Muscle of back (tissue), 3 donors: ENCODE measurements at regions not wholly inside any gene's neighbourhood (a gene's known extent, or its start where the extent isn't known, plus 50 kb on each side); places are given as distances from the start of the nearest gene placed in this dataset.

Source experiments
- DNase-seq, 3 donors: peaks; one replicate each; pipeline versions ENCODE4 v3.0.0 to v3.0.0-alpha.2; 2013

DNA sequence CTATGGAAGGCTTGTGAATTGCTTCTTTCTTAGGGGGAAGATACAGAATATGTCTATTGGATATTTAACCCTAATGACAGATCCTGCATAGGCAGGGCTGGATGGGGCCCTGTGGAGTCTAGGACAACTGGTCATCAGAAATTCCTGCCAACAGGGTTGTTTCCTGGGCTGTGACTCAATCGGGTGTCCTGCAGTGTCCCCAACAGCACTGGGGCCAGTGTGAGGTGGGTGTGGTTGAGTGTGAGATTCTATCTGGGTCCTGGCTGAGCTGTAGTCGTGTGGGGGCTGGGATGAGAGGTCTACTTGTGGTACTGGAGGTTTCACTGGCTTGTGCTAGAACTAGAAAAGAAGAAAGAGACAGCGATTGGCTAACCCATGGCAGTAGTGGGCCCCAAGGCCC is 87.3 kb upstream of the WDR1 start:
- DNase-seq: no peak

DNA sequence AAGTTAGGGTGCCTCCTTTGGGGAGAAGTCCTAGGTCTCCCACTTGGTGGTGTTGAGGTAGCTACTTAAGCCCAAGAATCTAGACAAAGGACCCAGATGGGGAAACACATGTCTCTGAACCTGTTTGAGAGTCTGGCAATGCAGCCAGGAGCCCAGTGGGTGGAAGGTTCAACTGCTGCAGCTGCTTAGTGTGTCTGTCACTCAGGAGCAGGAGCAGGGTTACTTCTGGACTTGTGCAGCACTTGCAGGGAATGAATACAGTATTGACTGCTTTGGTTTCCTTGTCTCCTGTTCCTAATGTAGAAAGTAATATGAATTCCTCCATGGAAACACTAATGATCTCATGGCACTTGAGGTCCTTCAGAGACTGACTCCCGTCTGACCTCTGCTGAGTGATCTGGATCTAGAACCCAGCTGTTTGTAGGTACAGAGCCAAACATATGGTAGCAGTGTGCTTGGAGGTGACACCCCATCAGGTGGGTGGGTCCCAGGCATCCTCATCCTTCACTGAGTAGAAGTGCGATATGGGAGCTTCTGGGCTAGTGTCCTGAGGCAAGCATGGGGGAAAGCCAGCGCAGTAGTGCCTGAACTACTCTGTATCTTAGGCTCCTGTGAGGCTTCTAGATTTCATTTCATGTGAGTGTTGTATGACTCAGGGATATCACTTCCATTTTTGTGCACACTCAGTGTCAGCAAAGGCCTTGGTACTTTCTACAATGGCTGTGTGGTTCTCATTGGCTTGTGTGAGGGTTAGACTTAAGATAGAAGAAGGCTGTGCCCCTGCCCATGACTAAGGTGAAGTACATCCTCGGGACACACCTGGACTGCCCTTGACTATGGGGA is 85.0 kb upstream of the WDR1 start:
- peak in 2 of 3 donors; percentile 16 to 17 for DNase-seq

DNA sequence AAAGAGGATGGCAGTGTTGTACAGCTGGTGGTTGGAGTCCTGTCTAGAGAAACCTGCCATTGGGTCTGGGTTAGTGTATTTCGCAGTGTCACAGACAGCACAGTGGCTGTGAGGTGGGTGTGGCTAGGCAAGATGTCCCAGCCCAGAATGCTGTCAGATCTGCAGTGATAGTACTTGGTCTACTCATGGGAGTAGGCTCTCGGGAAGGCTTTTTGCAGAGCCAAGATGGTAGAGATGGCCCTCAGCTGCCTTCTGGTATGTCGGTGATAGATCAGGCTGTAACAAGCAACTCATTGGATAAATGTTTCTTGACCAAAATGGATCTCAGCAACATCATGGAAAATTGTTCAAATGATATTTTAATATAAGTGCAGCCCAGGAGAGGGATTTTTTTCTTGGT is 84.3 kb upstream of the WDR1 start:
- peak in 1 of 3 donors; percentile 0 for DNase-seq

DNA sequence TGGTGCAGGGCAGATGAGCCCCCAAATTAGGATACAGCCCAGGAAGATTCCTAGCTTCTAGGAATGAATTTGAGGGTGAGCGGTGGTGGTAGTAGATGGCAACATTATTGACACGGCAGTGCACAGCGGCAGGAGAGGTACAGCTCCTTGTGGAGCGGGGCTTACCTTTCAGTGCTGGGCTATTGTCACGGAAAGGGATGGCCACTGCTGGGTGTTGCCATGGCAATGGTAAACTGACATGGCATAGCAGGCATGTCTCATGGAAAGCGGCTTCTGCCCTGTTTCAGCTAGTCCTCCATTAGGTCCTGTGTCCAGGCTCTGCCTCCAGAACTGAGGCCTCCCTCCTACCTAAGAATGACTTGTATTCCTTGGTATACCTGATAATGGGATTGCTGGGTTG is 81.8 kb upstream of the WDR1 start:
- DNase-seq: peak in 1 of 3 donors; percentile 0

DNA sequence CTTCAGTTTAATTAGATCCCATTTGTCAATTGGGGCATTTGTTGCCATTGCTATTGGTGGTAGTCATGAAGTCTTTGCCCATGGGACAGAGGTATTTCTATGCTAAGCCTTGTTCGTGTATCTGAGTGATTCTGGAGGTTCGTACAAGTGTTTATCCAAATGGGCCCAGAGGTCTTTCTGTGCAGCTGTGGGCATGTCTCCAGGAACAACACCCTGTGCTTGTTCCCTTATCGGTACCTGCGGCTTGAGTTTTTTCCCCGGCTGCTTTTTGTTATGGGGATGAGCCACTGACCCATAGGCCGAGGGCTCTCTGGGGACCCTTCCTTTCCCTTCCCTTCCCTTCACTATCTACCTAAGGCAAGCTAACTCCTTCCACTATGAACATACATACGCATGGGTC is 81.4 kb upstream of the WDR1 start:
- no peak for DNase-seq

DNA sequence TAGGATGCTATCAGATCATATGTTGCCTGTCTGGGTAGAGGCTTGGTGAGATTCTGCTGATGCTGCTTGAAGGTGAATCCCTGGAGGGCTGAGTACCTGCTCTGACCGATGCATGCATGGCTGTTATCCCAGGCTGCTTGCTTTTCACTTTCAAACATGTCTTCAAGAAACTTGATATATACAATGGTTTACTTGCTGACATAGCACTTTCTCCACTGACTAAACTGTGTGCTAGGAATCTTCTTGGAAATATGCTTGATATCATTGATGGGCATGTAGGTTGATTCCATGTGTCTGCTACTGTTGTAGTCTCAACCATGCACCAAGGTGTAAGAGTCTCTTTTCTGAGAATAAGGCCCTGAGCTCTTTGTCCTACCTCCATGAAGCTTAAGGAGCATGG is 79.6 kb upstream of the WDR1 start:
- peak in 1 of 3 donors; percentile 0 for DNase-seq

DNA sequence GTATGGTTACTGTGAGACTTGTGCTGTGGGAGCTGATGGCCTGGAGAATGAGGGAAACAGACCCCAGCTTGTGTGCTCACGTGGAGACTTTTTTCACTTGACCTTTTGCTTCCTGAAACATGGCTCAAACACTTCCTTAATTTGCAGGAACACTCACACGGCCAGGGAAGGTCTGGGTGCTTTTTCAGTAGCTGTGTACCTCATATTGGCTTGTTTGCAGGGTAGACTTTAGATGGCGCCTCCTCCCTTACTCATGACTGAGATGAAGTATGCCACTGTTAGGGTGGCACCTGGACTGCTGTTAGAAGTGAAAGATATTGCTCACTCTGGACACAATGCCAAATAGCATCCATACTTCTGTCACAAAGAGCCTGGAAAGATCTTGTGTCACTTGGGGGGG is 75.7 kb upstream of the WDR1 start:
- DNase-seq: no peak

DNA sequence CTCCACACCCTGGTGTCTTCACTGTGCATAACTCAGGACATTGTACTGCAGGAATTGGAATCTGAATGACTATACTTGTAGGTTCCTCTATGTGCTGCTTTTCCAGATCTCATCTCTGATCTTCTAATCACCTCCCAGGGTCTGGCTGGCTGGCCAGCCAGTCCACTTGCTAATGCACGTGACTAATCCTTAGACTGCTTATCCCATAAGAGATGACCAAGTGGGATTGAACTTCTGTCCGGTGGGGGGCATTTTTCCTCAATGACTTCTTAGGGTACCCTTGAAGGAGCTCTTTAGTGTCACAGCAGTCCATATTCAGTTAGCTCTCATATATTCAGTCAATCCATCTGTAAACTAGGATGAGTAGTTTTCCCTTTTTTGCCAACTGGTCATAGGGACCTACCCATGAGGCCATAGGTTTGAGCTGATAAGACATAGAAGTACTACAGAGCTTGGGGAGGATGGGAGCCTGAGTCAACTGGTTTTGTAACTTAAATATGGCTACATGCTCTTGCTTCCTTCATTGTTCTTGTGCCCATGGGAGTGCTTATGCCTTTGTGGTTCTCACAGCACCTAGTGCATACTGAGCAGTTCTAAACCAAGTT is 71.9 kb upstream of the WDR1 start:
- no peak for DNase-seq

DNA sequence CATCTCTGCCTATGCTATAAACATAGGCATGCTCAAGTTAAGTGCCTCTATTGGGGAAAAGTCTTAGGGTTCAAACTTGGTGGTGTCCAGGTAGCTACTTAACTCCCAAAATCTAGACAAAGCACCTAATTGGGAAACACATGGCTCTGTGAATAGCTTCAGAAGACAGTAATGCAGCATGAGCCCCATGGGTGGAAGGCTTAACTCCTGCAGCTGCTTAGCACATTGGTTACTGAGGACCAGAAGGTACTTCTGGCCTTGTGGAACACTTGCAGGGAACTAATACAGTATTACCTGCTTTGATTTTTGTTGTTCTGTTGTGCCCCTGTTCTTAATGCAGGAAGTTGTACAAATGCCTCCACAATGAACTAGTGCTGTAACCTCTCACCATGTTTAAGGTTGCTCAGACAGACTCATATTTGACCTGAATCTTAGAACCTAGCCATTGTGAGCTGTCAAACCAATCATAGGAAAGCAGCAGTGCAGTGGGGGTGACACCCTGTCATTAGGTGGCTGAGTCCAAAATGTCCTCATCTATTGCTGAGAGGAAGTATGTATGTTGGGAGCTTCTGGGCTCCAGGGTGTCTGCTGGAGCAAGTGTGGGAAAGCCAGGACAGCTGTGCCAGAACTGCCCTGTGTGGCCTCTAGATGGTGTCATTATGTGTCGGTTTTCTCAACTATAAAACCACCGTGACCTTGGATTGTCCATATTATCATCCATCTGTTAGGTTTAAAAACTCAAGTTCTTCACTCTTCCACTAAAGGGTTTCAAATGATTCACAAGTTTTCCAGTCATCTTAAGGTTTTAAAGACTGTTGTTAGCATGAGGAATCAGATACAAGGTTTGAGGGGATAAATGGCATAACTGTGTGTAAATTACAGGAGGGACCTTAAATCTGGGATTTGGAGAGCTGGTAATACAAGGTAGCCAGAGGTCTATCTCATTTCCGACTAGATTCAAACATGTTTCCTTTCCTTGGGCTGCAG is 69.9 kb upstream of the WDR1 start:
- DNase-seq: no peak

DNA sequence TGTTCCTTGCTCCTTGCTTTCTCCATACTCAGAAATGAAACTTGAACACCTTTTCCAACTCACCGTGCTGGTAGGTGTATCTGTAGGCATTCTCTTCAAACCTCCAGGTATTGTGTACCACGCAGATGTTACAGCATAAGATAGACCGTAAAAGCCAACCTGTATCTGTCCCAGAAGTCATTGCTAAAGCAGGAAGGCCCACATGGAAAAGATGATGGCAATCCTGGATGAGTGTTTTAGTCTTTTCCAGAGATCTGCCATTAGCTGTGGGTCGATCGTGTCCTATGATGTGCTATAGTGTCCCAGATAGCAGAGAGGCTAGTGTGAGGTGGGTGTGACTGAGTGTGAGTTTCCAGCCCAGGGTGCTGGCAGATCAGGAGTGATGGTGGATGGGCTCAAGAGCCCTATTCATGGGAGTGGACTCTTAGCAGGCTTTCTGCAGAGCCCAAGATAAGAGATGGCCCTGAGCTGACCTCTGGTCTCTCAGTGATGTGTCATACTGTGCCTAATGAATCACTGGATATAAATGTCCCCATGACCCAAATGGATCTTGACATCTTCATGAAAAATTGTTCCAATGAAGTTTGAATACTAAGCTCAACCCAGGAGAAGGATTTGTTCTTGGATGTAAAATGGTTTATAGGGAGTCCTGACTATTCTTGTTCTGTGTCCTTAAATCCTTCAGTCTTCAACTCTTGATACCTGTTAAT is 69.1 kb upstream of the WDR1 start:
- DNase-seq: no peak

DNA sequence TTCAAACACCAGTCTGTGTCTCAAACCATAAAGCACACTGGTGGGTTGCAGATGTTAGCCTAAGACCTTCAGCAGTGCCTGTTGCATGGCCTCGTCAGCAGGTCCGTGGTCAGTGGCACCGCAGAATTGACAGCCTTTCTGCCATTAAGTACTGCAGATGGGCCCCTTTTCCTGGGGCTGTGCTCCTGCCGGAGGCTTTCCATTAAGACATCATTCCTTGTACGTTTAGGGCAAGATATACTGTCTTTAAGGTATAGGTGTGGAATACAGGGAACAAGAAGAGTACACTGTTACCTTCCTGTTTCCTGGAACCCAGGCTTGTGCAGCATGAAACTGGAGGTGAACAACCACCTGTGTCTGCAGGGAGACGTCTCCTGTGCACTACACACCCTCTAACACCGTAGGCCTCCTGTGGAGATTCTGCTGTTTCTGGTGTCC is 67.9 kb upstream of the WDR1 start:
- no peak for DNase-seq

DNA sequence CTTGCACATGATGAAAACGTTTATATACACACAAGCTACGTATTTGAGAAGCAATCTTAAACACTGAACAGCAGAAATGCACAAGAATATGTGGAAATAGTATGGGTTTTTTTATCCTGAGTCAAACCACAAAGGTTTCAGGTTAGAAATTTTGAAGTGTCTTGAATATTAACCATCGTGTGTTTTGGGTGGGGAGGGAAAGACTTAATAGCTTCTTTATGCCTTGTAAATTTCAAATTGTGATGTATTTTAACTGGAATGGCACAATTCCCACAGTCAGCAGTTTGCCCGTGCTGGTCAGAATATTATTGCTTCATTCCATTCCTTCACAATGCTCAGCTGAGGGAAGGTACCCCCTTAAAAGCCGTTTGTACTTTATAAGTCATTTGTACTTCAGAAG is 67.4 kb upstream of the WDR1 start:
- no peak for DNase-seq

DNA sequence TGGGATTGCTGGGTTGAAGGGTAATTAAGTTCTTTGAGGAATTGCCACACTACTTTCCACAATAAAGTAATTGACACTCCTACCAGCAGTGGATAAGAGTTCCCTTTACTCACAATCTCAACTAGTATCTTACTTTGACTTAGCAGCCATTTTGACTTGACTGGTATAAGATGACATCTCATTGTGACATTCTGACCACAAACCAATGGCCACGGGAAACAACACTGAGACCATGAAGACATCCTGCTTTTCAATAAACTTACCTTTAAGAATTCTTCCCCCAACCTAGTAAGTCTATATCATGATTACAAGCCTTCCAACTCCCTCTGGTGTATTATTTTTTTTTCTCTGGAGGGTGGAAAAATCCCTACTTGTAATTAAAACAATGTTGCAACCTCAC is 66.9 kb upstream of the WDR1 start:
- no peak for DNase-seq

DNA sequence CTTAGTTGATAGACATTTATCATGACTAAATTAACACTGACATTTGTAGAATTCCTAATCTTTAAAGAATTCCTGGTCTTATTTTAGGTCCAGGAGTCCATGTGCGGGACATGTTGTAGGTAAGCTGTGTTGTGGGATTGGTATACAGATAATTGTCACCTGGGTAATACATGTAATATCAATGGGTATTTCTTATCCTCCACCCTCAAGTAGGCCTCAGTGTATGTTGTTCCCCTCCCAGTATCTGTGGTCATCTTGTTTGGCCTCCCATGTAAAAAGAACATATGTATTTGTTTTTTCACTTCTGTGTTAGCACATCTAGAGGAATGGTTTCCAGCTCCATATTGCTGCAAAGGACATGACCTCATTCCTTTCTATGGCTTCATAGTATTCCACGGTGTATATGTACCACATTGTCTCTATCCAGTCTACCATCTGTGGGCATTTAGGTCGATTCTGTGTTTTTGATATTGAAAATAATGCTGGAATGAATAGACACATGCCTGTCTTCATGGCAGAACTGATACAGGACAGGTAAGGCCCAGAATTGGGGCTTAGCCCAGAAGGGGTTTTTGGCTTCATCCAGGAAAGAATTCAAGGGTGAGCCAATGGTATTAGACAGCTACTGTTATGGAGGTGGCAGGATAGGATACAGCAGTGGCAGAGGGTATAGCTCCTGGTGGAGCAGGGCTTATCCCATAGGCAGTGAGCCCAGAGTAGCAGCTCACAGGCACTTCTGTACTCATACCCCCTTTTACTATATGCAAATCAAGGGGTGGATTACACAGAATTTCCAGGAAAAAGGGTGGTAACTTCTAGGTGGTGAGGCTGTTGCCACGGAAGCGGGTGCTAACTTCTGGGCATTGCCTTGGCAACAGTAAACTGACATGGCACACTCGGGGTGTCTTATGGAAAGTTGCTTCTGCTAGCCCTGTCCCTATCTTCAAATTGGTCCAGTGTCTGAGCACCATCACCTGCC is 66.1 kb upstream of the WDR1 start:
- DNase-seq: no peak

DNA sequence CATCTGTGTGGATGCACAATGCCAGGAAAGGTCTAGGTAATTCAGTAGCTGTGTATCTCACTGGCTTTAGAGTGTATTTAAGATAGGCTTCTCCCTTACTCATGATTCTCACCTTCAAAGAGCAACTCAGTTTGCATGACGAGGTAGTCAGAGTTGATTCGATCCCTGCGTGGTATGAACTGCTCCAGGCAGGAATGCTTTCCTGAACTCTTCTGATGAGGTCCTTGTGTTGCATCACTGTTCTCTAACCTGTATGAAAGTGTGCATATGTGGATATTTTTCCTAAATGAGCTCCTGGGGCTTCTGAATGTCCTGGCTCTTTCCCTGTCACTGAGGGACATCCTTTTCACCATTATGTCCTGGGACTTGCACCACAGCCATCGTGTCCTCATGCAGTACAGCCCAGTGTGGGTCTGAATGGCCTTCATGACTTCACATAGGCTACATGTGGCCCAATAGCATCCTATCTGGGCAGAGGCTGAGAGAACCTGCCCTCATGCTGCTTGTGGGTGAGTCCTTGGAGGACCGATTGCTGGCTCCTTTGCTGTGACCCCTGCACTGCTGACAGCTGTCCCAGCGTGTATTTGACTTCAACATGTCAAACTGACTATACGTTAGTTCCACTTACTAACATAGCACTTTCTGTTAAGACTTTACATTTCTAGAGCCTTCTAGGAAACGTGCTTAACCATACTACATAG is 65.3 kb upstream of the WDR1 start:
- DNase-seq: no peak

DNA sequence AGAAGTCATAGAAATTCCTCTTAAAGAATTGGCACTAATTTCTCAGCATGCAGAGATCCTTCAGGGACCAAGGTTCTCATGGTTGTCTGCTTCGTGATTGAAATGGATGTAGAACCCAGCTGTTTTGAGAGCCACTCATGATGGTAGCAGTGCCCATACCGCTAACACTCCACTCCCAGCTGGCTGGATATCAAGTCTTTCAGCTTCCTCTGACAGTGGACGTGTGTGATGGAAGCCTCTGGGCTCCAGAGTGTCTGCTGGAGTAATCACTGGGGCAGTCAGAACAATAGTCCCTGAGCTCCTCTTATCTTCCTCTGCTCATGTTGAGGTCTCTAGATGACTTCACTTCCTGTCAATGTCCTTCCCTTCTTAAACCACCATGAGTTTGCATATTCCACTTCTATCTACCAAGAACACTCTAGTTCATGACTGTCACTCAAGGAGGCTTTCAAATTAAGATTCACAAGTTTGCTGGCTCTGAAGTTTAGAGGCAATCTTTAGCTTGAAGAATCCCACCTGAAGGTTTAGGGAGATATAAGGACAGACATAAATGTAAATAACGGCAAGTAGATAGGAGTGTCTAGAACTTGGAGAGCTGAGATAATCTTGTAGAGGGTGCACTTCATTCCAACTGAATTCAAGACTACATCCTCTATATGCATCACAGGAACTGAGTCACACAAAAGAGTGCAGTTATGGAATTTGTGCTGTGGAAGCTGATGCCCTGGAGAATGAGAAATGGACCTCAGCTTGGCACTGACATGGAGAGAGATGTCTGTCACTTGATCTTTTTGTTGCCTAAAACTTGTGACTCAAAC is 64.5 kb upstream of the WDR1 start:
- DNase-seq: no peak

DNA sequence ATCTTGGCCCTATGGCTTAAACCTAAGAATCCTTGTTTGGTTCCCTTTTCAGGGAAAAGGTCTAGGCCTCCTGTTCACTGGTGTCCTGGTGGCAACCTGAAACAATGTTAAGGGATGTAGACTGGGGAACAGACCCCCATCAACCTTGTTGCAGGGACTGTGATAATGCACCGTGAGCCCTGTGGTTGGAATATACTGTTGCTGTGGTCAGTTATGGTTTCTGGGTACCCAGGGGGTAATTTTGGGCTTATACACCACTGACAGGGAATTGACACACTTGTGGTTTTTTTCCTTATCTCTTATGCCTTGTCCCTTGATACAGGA is 64.0 kb upstream of the WDR1 start:
- no peak for DNase-seq

DNA sequence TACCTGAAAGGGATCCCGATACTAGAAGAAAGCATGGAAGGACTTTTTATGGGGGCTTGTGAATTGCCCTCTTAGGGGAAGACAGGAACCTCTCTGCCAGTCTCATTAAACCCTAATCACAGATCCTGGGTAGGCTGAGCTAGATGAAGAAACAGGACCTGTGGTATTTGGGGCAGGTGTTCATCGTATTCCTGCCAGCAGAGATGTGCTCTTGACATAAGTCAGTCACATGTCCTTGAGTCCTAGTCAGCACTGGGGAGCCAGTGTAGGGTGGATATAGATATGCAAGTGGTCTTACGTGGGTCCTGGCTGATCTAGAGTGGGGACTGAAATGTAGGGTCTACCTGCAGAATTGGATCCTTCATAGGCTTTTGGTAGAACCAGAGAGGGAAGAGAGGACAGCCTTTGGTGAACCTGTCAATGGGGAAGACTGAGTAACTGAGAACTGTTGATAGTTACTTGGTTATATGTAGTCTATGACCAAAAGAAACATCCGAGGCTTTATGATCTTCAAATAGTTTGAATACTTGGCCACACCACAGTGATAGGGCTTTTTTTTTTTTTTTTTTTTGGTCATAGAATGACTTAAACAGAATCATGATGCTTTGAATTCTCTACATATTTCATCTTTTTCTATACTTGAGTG is 63.5 kb upstream of the WDR1 start:
- DNase-seq: no peak

DNA sequence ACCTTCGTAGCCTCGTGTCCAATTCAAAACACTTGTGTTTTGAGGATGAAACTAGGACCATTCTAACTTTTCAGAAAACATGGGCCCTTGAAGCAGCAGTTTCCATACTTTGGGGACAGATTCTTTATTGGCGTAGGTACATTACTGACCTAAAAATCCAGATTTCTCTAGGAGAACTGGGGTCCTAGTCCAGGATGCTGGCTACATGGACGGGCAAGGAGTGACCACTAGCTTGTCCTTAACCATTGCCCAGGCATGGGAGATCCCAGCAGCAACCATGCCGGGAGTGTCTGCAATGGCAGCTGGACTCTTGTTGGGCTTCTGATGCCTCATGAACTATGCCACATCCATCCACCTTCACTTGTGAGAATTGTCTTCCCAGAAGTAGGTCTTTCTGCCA is 62.2 kb upstream of the WDR1 start:
- no peak for DNase-seq
